SU-DHL-6 (cell line): ENCODE measurements at regions not wholly inside any gene's neighbourhood (a gene's known extent, or its start where the extent isn't known, plus 50 kb on each side); places are given as distances from the start of the nearest gene placed in this dataset.

Experiments
- H2AFZ ChIP-seq: fragments of 200-600 bp; sonication (generic); 2 replicates; pipeline ENCODE4 v1.6.1; 2014; ENCODE audit warnings: low read depth, mild to moderate bottlenecking, moderate library complexity, mixed read lengths, antibody characterized with exemption, low read length; ENCODE audit not compliant: severe bottlenecking
- H3F3A ChIP-seq: fragments of 200-600 bp; shearing (Covaris generic); 2 replicates; pipeline ENCODE4 v1.6.0; 2016; ENCODE audit warnings: antibody characterized with exemption, mild to moderate bottlenecking; ENCODE audit not compliant: insufficient read depth
- H3K27ac ChIP-seq: fragments of 200-600 bp; sonication (generic); 2 replicates; pipeline ENCODE4 v1.5.1; 2016; ENCODE audit warnings: low read depth, mild to moderate bottlenecking, low read length, moderate library complexity, mixed read lengths
- H3K27me3 ChIP-seq: fragments of 200-600 bp; sonication (generic), shearing (Covaris generic); 2 replicates; pipeline ENCODE4 v1.6.0; 2014; ENCODE audit warnings: mild to moderate bottlenecking, low read length
- H3K36me3 ChIP-seq: fragments of 200-600 bp; sonication (generic); 2 replicates; pipeline ENCODE4 v1.6.1; 2014; ENCODE audit warnings: mild to moderate bottlenecking, low read length, mixed read lengths
- H3K4me2 ChIP-seq: fragments of 300-600, 200-600 bp; shearing (Covaris generic), sonication (generic); 2 replicates; pipeline ENCODE4 v1.6.0; 2014; ENCODE audit warnings: low read length, low read depth, mild to moderate bottlenecking; ENCODE audit not compliant: poor library complexity, severe bottlenecking
- H3K4me3 ChIP-seq: fragments of 200-600 bp; sonication (generic); 2 replicates; pipeline ENCODE4 v1.5.1; 2014; ENCODE audit warnings: antibody characterized with exemption, low read length, mild to moderate bottlenecking, mixed read lengths; ENCODE audit not compliant: insufficient read depth, poor library complexity, severe bottlenecking
- H3K79me2 ChIP-seq: fragments of 200-600 bp; sonication (generic); 2 replicates; pipeline ENCODE4 v1.6.1; 2014; ENCODE audit warnings: mild to moderate bottlenecking, low read length, moderate library complexity; ENCODE audit not compliant: insufficient read depth
- H3K9ac ChIP-seq: fragments of 200-600 bp; sonication (generic); 2 replicates; pipeline ENCODE4 v1.7.0; 2014; ENCODE audit warnings: mild to moderate bottlenecking, low read length
- H3K9me2 ChIP-seq: fragments of 200-600 bp; sonication (generic); replicated peaks from 2 replicates; pipeline ENCODE4 v1.6.1; 2014; ENCODE audit warnings: low read length; ENCODE audit not compliant: insufficient read depth
- H3K9me3 ChIP-seq: fragments of 200-600 bp; sonication (generic); 2 replicates; pipeline ENCODE4 v1.6.1; 2014; ENCODE audit warnings: low read length, mixed read lengths; ENCODE audit not compliant: insufficient read depth
- H4K20me1 ChIP-seq: fragments of 200-600 bp; sonication (generic); 2 replicates; pipeline ENCODE4 v1.6.1; 2014; ENCODE audit warnings: low read depth, mild to moderate bottlenecking, antibody characterized with exemption, low read length, moderate library complexity, mixed read lengths
- CTCF ChIP-seq: fragments of 200-600 bp; sonication (generic); IDR thresholded peaks from one replicate; pipeline ENCODE4 v1.5.1; 2017; ENCODE audit warnings: antibody characterized with exemption, mild to moderate bottlenecking, low read length, moderate library complexity; ENCODE audit not compliant: insufficient read depth, poor library complexity, severe bottlenecking
- EZH2phosphoT487 ChIP-seq: fragments of 200-600 bp; sonication (generic), shearing (Covaris generic); conservative IDR thresholded peaks from 2 replicates; pipeline ENCODE4 v1.6.1; 2018; ENCODE audit warnings: mild to moderate bottlenecking, antibody characterized with exemption, low read length, moderate library complexity, mixed read lengths

- no peaks in the 10 kb centered on the region for H3K36me3 ChIP-seq
- peak overlapping the region; percentile 83 for H3K9ac ChIP-seq
- no peaks in the 10 kb centered on the region for H3K9me3 ChIP-seq
- H3K27ac ChIP-seq, result peak overlapping the region; percentile 95
- H4K20me1 ChIP-seq, result no peaks in the 10 kb centered on the region
- H2AFZ ChIP-seq, result peak overlapping the region; percentile 71
- no peaks in the 10 kb centered on the region for H3K27me3 ChIP-seq
- TF ChIP-seq CTCF (no peak), EZH2phosphoT487 (no peak)
- H3K79me2 ChIP-seq, result no peaks in the 10 kb centered on the region
- H3K4me2 ChIP-seq, result peak overlapping the region; percentile 90
- H3F3A ChIP-seq, result peaks cover 45% of the 10 kb centered on the region
- H3K9me2 ChIP-seq, result no peaks in the 10 kb centered on the region
- peak overlapping the region; percentile 52 for H3K4me3 ChIP-seq
Observed at GRCh38 chr14:50003213-50004021, 110.5 kb downstream of the ARF6 start.

GRCh38 chr14:50006141-50006540 lies 110.2 kb downstream of the VCPKMT start:
- no peak overlapping the region for H3K9ac ChIP-seq
- H2AFZ ChIP-seq, result no peak overlapping the region
- H3K27me3 ChIP-seq, result no peaks in the 10 kb centered on the region
- TF ChIP-seq CTCF (no peak), EZH2phosphoT487 (no peak)
- no peak overlapping the region for H3K27ac ChIP-seq
- H3K79me2 ChIP-seq, result no peaks in the 10 kb centered on the region
- H3F3A ChIP-seq, result peaks cover 35% of the 10 kb centered on the region
- H4K20me1 ChIP-seq, result no peaks in the 10 kb centered on the region
- no peaks in the 10 kb centered on the region for H3K9me2 ChIP-seq
- H3K4me3 ChIP-seq, result no peak overlapping the region
- H3K4me2 ChIP-seq, result no peak overlapping the region
- no peaks in the 10 kb centered on the region for H3K36me3 ChIP-seq
- H3K9me3 ChIP-seq, result no peaks in the 10 kb centered on the region

- Histone ChIP-seq H2AFZ (no peak overlapping the region), H3K36me3 (no peaks in the 10 kb centered on the region), H3K4me2 (no peak overlapping the region), H3K27ac (no peak overlapping the region), H3K9ac (no peak overlapping the region), H3F3A (peaks cover 25% of the 10 kb centered on the region), H3K4me3 (no peak overlapping the region), H3K79me2 (no peaks in the 10 kb centered on the region), H4K20me1 (no peaks in the 10 kb centered on the region), H3K27me3 (no peaks in the 10 kb centered on the region), H3K9me3 (no peaks in the 10 kb centered on the region), H3K9me2 (no peaks in the 10 kb centered on the region)
- no peak for TF ChIP-seq CTCF
- TF ChIP-seq EZH2phosphoT487, result no peak
Observed at GRCh38 chr14:50007123-50007903, 109.1 kb downstream of the VCPKMT start.
